Transverse colon (tissue), 4 donors: ENCODE measurements at regions not wholly inside any gene's neighbourhood (a gene's known extent, or its start where the extent isn't known, plus 50 kb on each side); places are given as distances from the start of the nearest gene placed in this dataset.

Source experiments
- DNase-seq: peaks from one replicate; pipeline ENCODE4 v3.0.0-alpha.2; 2019
- H3K27ac ChIP-seq, 4 donors: fragments of 200-600 bp; sonication (generic); 2 replicates each; pipeline ENCODE4 v1.5.1; 2016 to 2018; ENCODE audit warnings: inconsistent platforms in 4 of 4
- H3K27me3 ChIP-seq: fragments of 200-600 bp; sonication (generic); 2 replicates; pipeline ENCODE4 v1.5.1; 2017; ENCODE audit warnings: inconsistent platforms
- H3K36me3 ChIP-seq, 4 donors: fragments of 200-600 bp; sonication (generic); 2 replicates each; pipeline ENCODE4 v1.5.1; 2017 to 2019; ENCODE audit warnings: inconsistent platforms in 4 of 4
- H3K4me1 ChIP-seq, 4 donors: fragments of 200-600 bp; sonication (generic); 2 replicates each; pipeline ENCODE4 v1.5.1; 2017 to 2020; ENCODE audit warnings: inconsistent platforms in 4 of 4
- H3K4me3 ChIP-seq, 4 donors: fragments of 200-600 bp; sonication (generic); 1 replicate in 1 of 4; 2 replicates in 3 of 4; pipeline versions ENCODE4 v1.5.1 to v1.6.1; 2017 to 2019; ENCODE audit warnings: inconsistent platforms in 4 of 4
- H3K9me3 ChIP-seq, 2 donors: fragments of 200-600 bp; sonication (generic); 2 replicates each; pipeline ENCODE4 v1.5.1; 2017 to 2019; ENCODE audit warnings: inconsistent platforms in 2 of 2
- CTCF ChIP-seq, 5 experiments: fragments of 200-600 bp in 3 of 5; fragments of 450-650 bp in 2 of 5; sonication (generic) in 3 of 5; IDR thresholded peaks; 1 replicate in 2 of 5; 2 replicates in 3 of 5; pipeline ENCODE4 v1.5.1; 2016 to 2017; ENCODE audit warnings: antibody characterized with exemption in 5 of 5, inconsistent platforms in 3 of 5, mild to moderate bottlenecking in 2 of 5, moderate library complexity in 1 of 5
- EP300 ChIP-seq: sonication (generic); formaldehyde crosslinking; IDR thresholded peaks from one replicate; pipeline ENCODE4 v1.6.1; 2017; ENCODE audit warnings: antibody characterized with exemption, low read depth
- POLR2A ChIP-seq: fragments of 450-650 bp; IDR thresholded peaks from one replicate; pipeline ENCODE4 v1.6.1; 2016; ENCODE audit warnings: antibody characterized with exemption, mild to moderate bottlenecking, moderate library complexity
- POLR2AphosphoS5 ChIP-seq, 3 donors: sonication (generic); formaldehyde crosslinking; IDR thresholded peaks; one replicate each; pipeline ENCODE4 v1.6.1; 2016; ENCODE audit warnings: antibody characterized with exemption in 3 of 3
- whole genome bisulfite sequencing, 2 donors: methylation state at CpG; one replicate each; pipeline ENCODE4 v1.1.5; 2018; ENCODE audit warnings: low coverage in 1 of 2; 5-methylcytosine and 5-hydroxymethylcytosine counted together
- in situ Hi-C, 4 donors: fragments of 200-750 bp; cut with MboI; loops; one replicate each; pipeline versions ENCODE4 v1.15.0 to v1.15.1; 2017; ENCODE audit warnings: low sequenced_read_pairs in 3 of 4, low pct_ligation_motif_present in 1 of 4, low pct_unique_long_range_greater_than_20kb in 1 of 4
- intact Hi-C: fragments of 100-400 bp; cut with DNase I; formaldehyde crosslinking; loops from one replicate; pipeline ENCODE4 v1.15.1; 2023; ENCODE audit warnings: low total_unique reads

- no peaks in the 10 kb centered on the region for H3K36me3 ChIP-seq
- H3K9me3 ChIP-seq = no peaks in the 10 kb centered on the region
- TF ChIP-seq POLR2A (no peak), EP300 (no peak), POLR2AphosphoS5 (IDR thresholded peaks at IDR 0.05) (no peak), CTCF (IDR thresholded peaks at IDR 0.05) (no peak)
- in situ Hi-C loops (no loop called here), intact Hi-C loops (no loop called here)
- H3K27me3 ChIP-seq = no peaks in the 10 kb centered on the region
- DNase-seq = no peak
- 60 to 96% methylated on average over 1 to 2 of the region's 2 CpGs for WGBS, 2 donors
- no peak overlapping the region for H3K4me3 ChIP-seq
- no peaks in the 10 kb centered on the region for H3K4me1 ChIP-seq
- H3K27ac ChIP-seq = no peak overlapping the region
Observed at GRCh38 chr10:123506455-123506854, 159.7 kb upstream of the GPR26 start.

DNA sequence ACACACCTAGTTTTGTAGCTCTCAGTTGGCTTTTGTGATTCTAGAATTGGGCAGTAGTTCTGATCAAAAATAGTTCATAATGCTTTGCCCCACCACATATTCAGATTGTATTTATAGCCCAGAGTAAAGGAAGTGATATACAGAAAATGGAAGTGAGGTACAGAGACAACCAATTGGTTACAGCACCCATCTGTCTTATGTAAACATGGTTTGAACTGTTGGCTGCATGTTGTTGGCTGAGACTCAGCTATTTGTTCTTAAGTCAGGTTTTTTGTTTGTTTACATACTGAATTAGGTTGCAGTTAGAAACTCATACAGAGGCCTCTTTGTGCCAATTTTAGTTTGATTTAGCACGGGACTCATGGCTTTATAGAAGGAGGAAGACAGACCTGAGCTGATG, 158.9 kb upstream of the GPR26 start:
- H3K36me3 ChIP-seq = no peaks in the 10 kb centered on the region
- DNase-seq = no peak
- intact Hi-C loops (no loop called here), in situ Hi-C loops (no loop called here)
- whole genome bisulfite sequencing, 2 donors = 0 to 37% methylated on average over 1 of the region's 1 CpG
- no peaks in the 10 kb centered on the region for H3K27me3 ChIP-seq
- H3K4me3 ChIP-seq = no peak overlapping the region
- no peaks in the 10 kb centered on the region for H3K9me3 ChIP-seq
- no peaks in the 10 kb centered on the region for H3K4me1 ChIP-seq
- H3K27ac ChIP-seq = no peak overlapping the region
- no peak for TF ChIP-seq EP300
- no peak for TF ChIP-seq CTCF (IDR thresholded peaks at IDR 0.05)
- no peak for TF ChIP-seq POLR2A
- TF ChIP-seq POLR2AphosphoS5 (IDR thresholded peaks at IDR 0.05) = no peak

DNA sequence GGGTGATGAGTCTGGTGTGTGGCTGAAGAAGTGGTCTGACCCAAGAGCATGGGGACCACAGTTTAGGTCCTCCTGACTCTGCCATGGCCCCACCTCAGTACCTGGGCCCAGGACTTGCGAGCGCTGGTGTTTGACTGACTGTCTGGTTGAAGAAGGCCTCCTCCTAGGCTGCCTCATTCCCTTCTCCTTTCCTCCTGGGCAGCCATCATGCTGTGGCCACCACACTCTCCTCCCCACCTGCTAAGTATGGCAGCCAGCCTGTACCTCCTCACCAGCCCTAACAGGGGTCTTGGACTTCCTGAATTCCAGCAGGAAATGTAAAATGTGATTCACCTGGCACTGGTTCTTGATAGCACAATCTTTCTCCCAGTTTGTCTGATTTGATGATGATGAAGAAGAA, 156.8 kb upstream of the GPR26 start:
- Histone ChIP-seq H3K9me3 (no peaks in the 10 kb centered on the region), H3K4me3 (no peak overlapping the region), H3K27ac (no peak overlapping the region), H3K27me3 (no peaks in the 10 kb centered on the region), H3K36me3 (no peaks in the 10 kb centered on the region), H3K4me1 (no peaks in the 10 kb centered on the region)
- in situ Hi-C loops (no loop called here), intact Hi-C loops (no loop called here)
- WGBS, 2 donors = 92% methylated on average over 2 of the region's 2 CpGs; no CpG with 5 or more reads in 1 of the 2 donors
- TF ChIP-seq EP300 (no peak), POLR2AphosphoS5 (IDR thresholded peaks at IDR 0.05) (no peak), POLR2A (no peak), CTCF (IDR thresholded peaks at IDR 0.05) (no peak)
- no peak for DNase-seq

GRCh38 chr10:123512901-123513775, 153.0 kb upstream of the GPR26 start:
- WGBS, 2 donors = 64 to 69% methylated on average over 5 to 16 of the region's 16 CpGs
- no peak overlapping the region for H3K27ac ChIP-seq
- no peak for TF ChIP-seq POLR2A
- no peak for TF ChIP-seq CTCF (IDR thresholded peaks at IDR 0.05)
- no peak for TF ChIP-seq POLR2AphosphoS5 (IDR thresholded peaks at IDR 0.05)
- TF ChIP-seq EP300 = no peak
- DNase-seq = no peak
- intact Hi-C loops (no loop called here), in situ Hi-C loops (no loop called here)
- no peaks in the 10 kb centered on the region for H3K9me3 ChIP-seq
- H3K4me3 ChIP-seq = no peak overlapping the region
- no peaks in the 10 kb centered on the region for H3K36me3 ChIP-seq
- no peaks in the 10 kb centered on the region for H3K27me3 ChIP-seq
- no peaks in the 10 kb centered on the region for H3K4me1 ChIP-seq
